IMR-90 (cell line): ENCODE measurements at regions not wholly inside any gene's neighbourhood (a gene's known extent, or its start where the extent isn't known, plus 50 kb on each side); places are given as distances from the start of the nearest gene placed in this dataset.

Experiments used
- ATAC-seq: fragments of 200-7000 bp; cut with Tn5 transposase; 2 replicates; pipeline ENCODE4 v1.9.1; 2020; ENCODE audit warnings: low read depth, mild to moderate bottlenecking, moderate library complexity
- BruUV-seq: library from RNA; stranded (reverse); fragments of 400-500 nt; replicated peaks from 2 replicates; lab custom pipeline; 2021; lab: Mats Ljungman, UMichigan
- CTCF ChIA-PET: fragments of 300-600 bp; formaldehyde crosslinking; extraction: SDS; loops from one replicate; lab custom pipeline; 2021; ENCODE audit warnings: antibody characterized with exemption; lab: Yijun Ruan, JAX
- POLR2A ChIA-PET: fragments of 300-600 bp; sonication (Branson Sonifier 250); formaldehyde crosslinking; loops from one replicate; lab custom pipeline; 2022; ENCODE audit warnings: antibody characterized with exemption; ENCODE audit not compliant: unreplicated experiment; lab: Charles Lee
- DNase-seq: peaks from one replicate; pipeline ENCODE4 v3.0.0; 2013
- H2AFZ ChIP-seq: replicated peaks from 2 replicates; pipeline ENCODE3; 2013; ENCODE audit warnings: low read length, mild to moderate bottlenecking; ENCODE audit not compliant: poor library complexity
- H2AK5ac ChIP-seq: 2 replicates; pipeline ENCODE4 v1.6.1; 2013; ENCODE audit warnings: low read depth, low read length, inconsistent platforms
- H2AK9ac ChIP-seq: replicated peaks from 2 replicates; pipeline ENCODE3; 2013; ENCODE audit warnings: mild to moderate bottlenecking, low read depth, low read length, moderate library complexity; ENCODE audit not compliant: poor library complexity
- H2BK120ac ChIP-seq: 2 replicates; pipeline ENCODE4 v1.6.1; 2013; ENCODE audit warnings: low read depth, low read length, inconsistent platforms
- H2BK15ac ChIP-seq: 3 replicates; pipeline ENCODE4 v1.6.1; 2013; ENCODE audit warnings: low read depth, low read length, inconsistent platforms
- H2BK20ac ChIP-seq: 2 replicates; pipeline ENCODE4 v1.6.1; 2013; ENCODE audit warnings: low read depth, mild to moderate bottlenecking, inconsistent platforms, low read length, moderate library complexity
- H2BK5ac ChIP-seq: 2 replicates; pipeline ENCODE4 v1.6.1; 2013; ENCODE audit warnings: mild to moderate bottlenecking, low read depth, low read length, inconsistent platforms; ENCODE audit not compliant: poor library complexity, severe bottlenecking
- H3K14ac ChIP-seq: replicated peaks from 2 replicates; pipeline ENCODE4 v1.6.1; 2013; ENCODE audit warnings: low read depth, low read length, inconsistent platforms
- H3K18ac ChIP-seq: 2 replicates; pipeline ENCODE4 v1.6.1; 2013; ENCODE audit warnings: low read depth, low read length, control low read depth
- H3K23ac ChIP-seq: 2 replicates; pipeline ENCODE4 v1.6.1; 2013; ENCODE audit warnings: low read depth, low read length, inconsistent platforms
- H3K27ac ChIP-seq: 2 replicates; pipeline ENCODE4 v1.5.1; 2013; ENCODE audit warnings: mild to moderate bottlenecking, control low read depth, low read length; ENCODE audit not compliant: insufficient read depth
- H3K27me3 ChIP-seq: 2 replicates; pipeline ENCODE4 v1.6.1; 2013; ENCODE audit warnings: low read length; ENCODE audit not compliant: control insufficient read depth, insufficient read depth
- H3K36me3 ChIP-seq: 2 replicates; pipeline ENCODE4 v1.6.1; 2013; ENCODE audit warnings: low read length, mixed read lengths; ENCODE audit not compliant: control insufficient read depth, insufficient read depth
- H3K4ac ChIP-seq: 2 replicates; pipeline ENCODE4 v1.6.1; 2013; ENCODE audit warnings: low read depth, low read length, inconsistent platforms
- H3K4me1 ChIP-seq: 2 replicates; pipeline ENCODE4 v1.6.1; 2013; ENCODE audit warnings: low read length, mixed read lengths; ENCODE audit not compliant: control insufficient read depth, insufficient read depth
- H3K4me2 ChIP-seq: 2 replicates; pipeline ENCODE4 v1.6.1; 2013; ENCODE audit warnings: low read depth, mild to moderate bottlenecking, control low read depth, low read length, moderate library complexity
- H3K4me3 ChIP-seq: 2 replicates; pipeline ENCODE4 v1.5.1; 2013; ENCODE audit warnings: low read depth, mild to moderate bottlenecking, control low read depth, low read length, moderate library complexity; ENCODE audit not compliant: insufficient read depth
- H3K56ac ChIP-seq: 2 replicates; pipeline ENCODE4 v1.6.1; 2013; ENCODE audit warnings: low read length, inconsistent platforms; ENCODE audit not compliant: insufficient read depth; ENCODE audit errors: extremely low read depth
- H3K79me1 ChIP-seq, 2 experiments: 2 replicates each; pipeline ENCODE4 v1.6.1; 2013; ENCODE audit warnings: low read length in 2 of 2, inconsistent platforms in 1 of 2, low read depth in 1 of 2
- H3K9ac ChIP-seq: 2 replicates; pipeline ENCODE4 v1.6.1; 2013; ENCODE audit warnings: low read depth, low read length, control low read depth
- H3K9me1 ChIP-seq: 2 replicates; pipeline ENCODE4 v1.6.1; 2013; ENCODE audit warnings: low read length, inconsistent platforms; ENCODE audit not compliant: insufficient read depth
- H3K9me3 ChIP-seq: 2 replicates; pipeline ENCODE4 v1.6.1; 2013; ENCODE audit warnings: low read length; ENCODE audit not compliant: control insufficient read depth, insufficient read depth
- H4K20me1 ChIP-seq: 2 replicates; pipeline ENCODE4 v1.6.1; 2013; ENCODE audit warnings: low read length, inconsistent platforms; ENCODE audit not compliant: insufficient read depth
- H4K5ac ChIP-seq: 2 replicates; pipeline ENCODE4 v1.6.1; 2013; ENCODE audit warnings: mild to moderate bottlenecking, low read depth, low read length, control low read depth
- H4K8ac ChIP-seq, 2 experiments: 2 replicates each; pipeline ENCODE4 v1.6.1; 2013; ENCODE audit warnings: low read depth in 2 of 2, low read length in 2 of 2, control low read depth in 1 of 2, inconsistent platforms in 1 of 2
- H4K91ac ChIP-seq: 2 replicates; pipeline ENCODE4 v1.6.1; 2013; ENCODE audit warnings: low read depth, low read length, inconsistent platforms; ENCODE audit not compliant: insufficient read depth
- BHLHE40 ChIP-seq: fragments of 150-350 bp; IDR thresholded peaks from 2 replicates; pipeline ENCODE4 v1.6.1; 2016; ENCODE audit warnings: mild to moderate bottlenecking, low read depth, low read length
- CEBPB ChIP-seq: IDR thresholded peaks from 2 replicates; pipeline ENCODE4 v1.6.1; 2012; ENCODE audit warnings: low read depth, low read length, improper control_type of control experiment
- CHD1 ChIP-seq: IDR thresholded peaks from 2 replicates; pipeline ENCODE4 v1.6.1; 2012; ENCODE audit warnings: low read depth, low read length, improper control_type of control experiment
- CTCF ChIP-seq: conservative IDR thresholded peaks from 2 replicates; pipeline ENCODE4 v1.5.1; 2012; ENCODE audit warnings: mild to moderate bottlenecking, low read depth, low read length, improper control_type of control experiment
- ELK1 ChIP-seq: fragments of 150-350 bp; IDR thresholded peaks from 2 replicates; pipeline ENCODE4 v1.6.1; 2016; ENCODE audit warnings: low read depth, mild to moderate bottlenecking, low read length, moderate library complexity, borderline replicate concordance
- FOS ChIP-seq: fragments of 150-350 bp; IDR thresholded peaks from 2 replicates; pipeline ENCODE4 v1.6.1; 2016; ENCODE audit warnings: low read depth, low read length
- MAFK ChIP-seq: IDR thresholded peaks from 2 replicates; pipeline ENCODE4 v1.6.1; 2012; ENCODE audit warnings: low read depth, low read length, improper control_type of control experiment
- MAZ ChIP-seq: IDR thresholded peaks from 2 replicates; pipeline ENCODE4 v1.6.1; 2012; ENCODE audit warnings: low read depth, mild to moderate bottlenecking, low read length, improper control_type of control experiment, moderate library complexity, borderline replicate concordance
- MXI1 ChIP-seq: IDR thresholded peaks from 2 replicates; pipeline ENCODE4 v1.6.1; 2012; ENCODE audit warnings: low read depth, mild to moderate bottlenecking, low read length, moderate library complexity, borderline replicate concordance
- NFE2L2 ChIP-seq: fragments of 150-350 bp; IDR thresholded peaks from 2 replicates; pipeline ENCODE4 v1.6.1; 2016; ENCODE audit warnings: low read depth, mild to moderate bottlenecking, low read length
- POLR2A ChIP-seq: IDR thresholded peaks from 2 replicates; pipeline ENCODE4 v1.6.1; 2012; ENCODE audit warnings: mild to moderate bottlenecking, low read depth, low read length
- RAD21 ChIP-seq: IDR thresholded peaks from 2 replicates; pipeline ENCODE4 v1.6.1; 2012; ENCODE audit warnings: low read length, improper control_type of control experiment
- RCOR1 ChIP-seq: IDR thresholded peaks from 2 replicates; pipeline ENCODE4 v1.6.1; 2012; ENCODE audit warnings: mild to moderate bottlenecking, low read length, improper control_type of control experiment; ENCODE audit not compliant: insufficient replicate concordance
- RFX5 ChIP-seq: IDR thresholded peaks from 2 replicates; pipeline ENCODE4 v1.8.0; 2012; ENCODE audit warnings: low read depth, mild to moderate bottlenecking, low read length, moderate library complexity
- SMC3 ChIP-seq: fragments of 150-350 bp; IDR thresholded peaks from 2 replicates; pipeline ENCODE4 v1.6.1; 2016; ENCODE audit warnings: low read depth, mild to moderate bottlenecking, antibody characterized with exemption, low read length, moderate library complexity
- USF2 ChIP-seq: fragments of 150-350 bp; IDR thresholded peaks from 2 replicates; pipeline ENCODE4 v1.6.1; 2017; ENCODE audit warnings: mild to moderate bottlenecking, antibody characterized with exemption, low read length, low read depth
- WGBS, 2 experiments: methylation state at CpG; one replicate each; pipeline versions ENCODE4 v1.1.5 to v1.1.7; 2013; ENCODE audit warnings: missing lambda C conversion rate in 2 of 2; ENCODE audit not compliant: insufficient read length in 1 of 2; ENCODE audit errors: extremely low coverage in 2 of 2; 5-methylcytosine and 5-hydroxymethylcytosine counted together
- dilution Hi-C: fragments of 300-500 bp; cut with HindIII; formaldehyde crosslinking; loops from one replicate; pipeline ENCODE4 v1.14.3; 2018; ENCODE audit warnings: low sequenced_read_pairs; ENCODE audit not compliant: unreplicated experiment
- in situ Hi-C: fragments of 300-500 bp; cut with MboI; formaldehyde crosslinking; loops from 3 replicates; pipeline ENCODE4 v1.14.3; 2019; ENCODE audit warnings: low sequenced_read_pairs, inconsistent platforms, mixed read lengths
- intact Hi-C: fragments of 100-400 bp; cut with micrococcal nuclease; formaldehyde crosslinking; loops from 2 replicates; pipeline ENCODE4 v1.10.0; 2022

GRCh38 chr3:23029001-23029400 lies 174.1 kb upstream of the UBE2E2 start:
- H3K4me3 ChIP-seq = no peak overlapping the region
- H3K14ac ChIP-seq = no peak overlapping the region
- in situ Hi-C loops (no loop called here), dilution Hi-C loops (no loop called here), intact Hi-C loops (no loop called here)
- no peak overlapping the region for H3K4me2 ChIP-seq
- no peak overlapping the region for H2BK120ac ChIP-seq
- H4K5ac ChIP-seq = no peak overlapping the region
- H3K27ac ChIP-seq = no peak overlapping the region
- H2BK20ac ChIP-seq = no peak overlapping the region
- no peak overlapping the region for H3K56ac ChIP-seq
- H4K20me1 ChIP-seq = no peaks in the 10 kb centered on the region
- peaks cover 2% of the 10 kb centered on the region; the same call in 1 of the 2 replicates for H3K27me3 ChIP-seq
- H2BK15ac ChIP-seq = no peak overlapping the region
- no peak overlapping the region for H2AK5ac ChIP-seq
- no peak for TF ChIP-seq RCOR1
- no peak for TF ChIP-seq MXI1
- no peak for TF ChIP-seq NFE2L2
- no peak for TF ChIP-seq FOS
- TF ChIP-seq CEBPB = no peak
- no peak for TF ChIP-seq BHLHE40
- no peak for TF ChIP-seq SMC3
- TF ChIP-seq RFX5 = no peak
- TF ChIP-seq USF2 = no peak
- TF ChIP-seq MAFK = no peak
- TF ChIP-seq CTCF = no peak
- no peak for TF ChIP-seq ELK1
- no peak for TF ChIP-seq MAZ
- TF ChIP-seq CHD1 = no peak
- no peak for TF ChIP-seq POLR2A
- no peak for TF ChIP-seq RAD21
- no peaks in the 10 kb centered on the region for H3K9me3 ChIP-seq
- no peak overlapping the region for H3K4ac ChIP-seq
- H3K79me1 ChIP-seq = no peaks in the 10 kb centered on the region
- no peak overlapping the region for H3K23ac ChIP-seq
- no peak overlapping the region for H4K91ac ChIP-seq
- H2BK5ac ChIP-seq = no peak overlapping the region
- H3K9me1 ChIP-seq = no peaks in the 10 kb centered on the region
- ChIA-PET POLR2A (no interaction called here), CTCF (no interaction called here)
- H3K18ac ChIP-seq = no peak overlapping the region
- H3K4me1 ChIP-seq = no peaks in the 10 kb centered on the region
- H2AK9ac ChIP-seq = no peak overlapping the region
- no peak overlapping the region for H4K8ac ChIP-seq
- H3K9ac ChIP-seq = no peak overlapping the region
- no peak for ATAC-seq
- 60% methylated on average over 1 of the region's 2 CpGs; no CpG with 5 or more reads in 1 of the 2 experiments for WGBS, 2 experiments
- no peak for DNase-seq
- H2AFZ ChIP-seq = no peak overlapping the region
- no TSS peak for BruUV-seq
- no peaks in the 10 kb centered on the region for H3K36me3 ChIP-seq
